GM21367 (cell line): ENCODE measurements at regions not wholly inside any gene's neighbourhood (a gene's known extent, or its start where the extent isn't known, plus 50 kb on each side); places are given as distances from the start of the nearest gene placed in this dataset.

Experiments used
- ATAC-seq: cut with Tn5 transposase; IDR thresholded peaks from one replicate; pipeline ENCODE4 v1.9.1; 2021; ENCODE audit not compliant: unreplicated experiment

GRCh38 chr10:130230036-130230435, 93.8 kb downstream of the GLRX3 start:
- no peak for ATAC-seq

GRCh38 chr10:130230611-130231010, 94.4 kb downstream of the GLRX3 start:
- ATAC-seq, result no peak

DNA sequence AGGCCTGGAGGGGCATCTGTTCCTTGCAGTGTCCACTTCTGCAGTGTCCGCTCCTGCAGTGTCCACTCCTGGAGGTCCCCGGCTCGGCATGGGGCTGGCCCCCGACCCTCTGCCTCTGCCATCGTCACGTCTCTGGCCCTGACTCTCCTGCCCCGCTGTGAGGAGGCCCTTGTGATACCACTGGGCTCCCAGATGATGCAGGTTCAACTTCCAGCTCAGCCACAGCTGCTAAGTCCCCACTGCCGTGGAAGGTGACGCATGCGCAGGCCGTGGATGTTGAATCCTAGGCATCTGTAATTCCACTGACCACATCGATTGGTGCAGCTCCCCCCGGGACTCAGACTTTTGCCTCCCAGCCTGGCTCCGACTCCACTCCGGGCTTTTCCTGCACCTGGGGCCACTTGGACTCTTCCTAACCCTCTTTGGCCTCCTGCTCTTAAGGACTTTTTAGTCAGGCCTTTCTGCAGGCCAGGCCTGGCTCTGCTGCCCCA, 95.1 kb downstream of the GLRX3 start:
- ATAC-seq, result no peak

- no peak for ATAC-seq
These were observed 96.2 kb downstream of the GLRX3 start for GRCh38 chr10:130232166-130233034.

DNA sequence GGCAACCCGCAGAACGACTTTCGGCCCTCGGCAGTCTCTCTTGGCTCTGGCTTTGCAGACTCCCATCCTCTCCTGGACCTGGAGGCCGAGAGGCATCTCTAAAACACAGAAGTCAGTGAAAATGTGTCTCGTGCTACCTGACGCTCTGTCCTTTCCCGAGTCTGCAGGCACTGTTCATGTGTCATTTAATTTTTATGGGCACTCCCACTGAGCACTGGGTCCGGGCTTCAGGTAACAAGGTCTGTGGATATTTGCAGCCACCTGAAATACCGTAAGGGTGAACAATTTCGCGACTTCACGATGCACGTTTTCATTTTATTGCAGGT, 96.8 kb downstream of the GLRX3 start:
- ATAC-seq, result no peak

GRCh38 chr10:130233426-130233825, 97.2 kb downstream of the GLRX3 start:
- no peak for ATAC-seq

DNA sequence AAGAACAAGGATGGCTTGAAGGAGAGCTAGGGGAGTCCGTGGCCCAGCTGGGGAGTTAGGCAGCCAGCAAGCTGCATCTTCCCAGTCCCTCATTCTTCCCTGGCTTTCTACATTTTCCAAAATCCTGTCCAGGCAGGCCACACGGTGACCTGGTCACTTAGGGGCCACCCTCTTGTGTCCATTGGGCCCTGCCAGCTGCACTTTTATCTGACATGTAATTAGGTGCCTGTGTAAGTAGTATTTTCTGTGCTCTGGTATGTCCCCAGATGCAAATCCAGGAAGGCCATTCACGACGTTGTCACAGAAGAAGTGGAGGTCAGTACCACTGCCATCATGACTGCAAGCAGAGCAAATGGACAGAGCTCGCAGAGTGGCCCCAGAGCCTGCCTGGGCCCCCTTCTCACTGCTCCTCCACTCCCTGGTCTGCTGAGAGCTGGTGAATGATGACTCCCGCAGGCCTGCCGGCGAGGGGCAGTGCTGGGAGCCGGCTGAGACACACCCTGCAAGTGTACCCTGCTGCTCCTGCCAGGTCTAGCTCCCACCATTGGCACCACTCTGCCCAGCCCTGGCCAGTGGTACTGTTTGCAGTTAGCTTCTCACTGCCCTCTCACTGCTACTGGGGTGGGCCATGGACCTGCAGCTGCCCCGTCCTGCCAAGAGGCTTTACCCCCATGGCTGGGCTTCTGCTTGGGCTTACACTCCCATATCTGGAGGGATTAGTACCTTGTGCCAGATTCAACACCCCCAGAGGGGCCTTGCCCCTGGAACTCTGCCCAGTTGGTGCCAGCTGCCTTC, 98.2 kb downstream of the GLRX3 start:
- no peak for ATAC-seq

DNA sequence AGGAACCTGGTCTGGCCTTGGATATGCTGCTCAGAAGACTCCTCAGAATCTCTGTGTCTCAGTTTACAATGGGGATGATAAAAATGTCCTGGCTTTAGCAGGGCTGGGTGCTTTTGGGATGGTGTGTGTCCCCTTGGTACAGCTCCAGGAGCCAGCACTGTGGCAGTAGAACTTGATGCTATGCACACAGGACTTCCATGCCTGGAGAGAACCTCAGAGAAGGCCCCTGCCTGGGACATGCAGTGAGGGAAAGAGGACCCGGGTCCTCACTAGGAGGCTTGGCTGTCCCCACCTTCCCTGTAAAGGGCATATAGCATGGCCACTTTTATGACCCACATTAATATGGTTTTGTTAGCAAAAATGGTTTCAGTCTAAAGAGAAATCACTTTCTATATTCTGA, 100.5 kb downstream of the GLRX3 start:
- ATAC-seq, result no peak

- ATAC-seq, result no peak
These were observed 104.2 kb downstream of the GLRX3 start for GRCh38 chr10:130240409-130240808.

- no peak for ATAC-seq
These were observed 106.3 kb downstream of the GLRX3 start for GRCh38 chr10:130242513-130242912.

DNA sequence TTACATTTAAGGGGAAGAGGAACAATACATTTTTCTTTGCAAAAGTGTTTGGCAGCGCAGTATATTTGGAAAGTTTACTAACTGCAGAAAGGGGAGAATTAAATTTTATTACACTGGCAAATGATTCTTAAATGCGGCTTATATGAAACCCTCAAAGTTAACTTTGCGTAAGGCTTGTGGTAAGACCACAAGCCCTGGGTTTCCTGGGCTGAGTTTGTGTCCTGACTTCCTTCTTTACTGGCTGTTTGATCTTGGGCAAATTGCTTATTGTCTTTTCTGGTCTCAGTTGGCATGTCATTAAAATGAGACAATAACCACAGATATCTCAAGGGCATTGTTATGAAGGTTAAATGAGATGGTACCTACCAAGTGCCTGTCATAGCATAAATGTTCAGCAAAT, 106.8 kb downstream of the GLRX3 start:
- no peak for ATAC-seq

DNA sequence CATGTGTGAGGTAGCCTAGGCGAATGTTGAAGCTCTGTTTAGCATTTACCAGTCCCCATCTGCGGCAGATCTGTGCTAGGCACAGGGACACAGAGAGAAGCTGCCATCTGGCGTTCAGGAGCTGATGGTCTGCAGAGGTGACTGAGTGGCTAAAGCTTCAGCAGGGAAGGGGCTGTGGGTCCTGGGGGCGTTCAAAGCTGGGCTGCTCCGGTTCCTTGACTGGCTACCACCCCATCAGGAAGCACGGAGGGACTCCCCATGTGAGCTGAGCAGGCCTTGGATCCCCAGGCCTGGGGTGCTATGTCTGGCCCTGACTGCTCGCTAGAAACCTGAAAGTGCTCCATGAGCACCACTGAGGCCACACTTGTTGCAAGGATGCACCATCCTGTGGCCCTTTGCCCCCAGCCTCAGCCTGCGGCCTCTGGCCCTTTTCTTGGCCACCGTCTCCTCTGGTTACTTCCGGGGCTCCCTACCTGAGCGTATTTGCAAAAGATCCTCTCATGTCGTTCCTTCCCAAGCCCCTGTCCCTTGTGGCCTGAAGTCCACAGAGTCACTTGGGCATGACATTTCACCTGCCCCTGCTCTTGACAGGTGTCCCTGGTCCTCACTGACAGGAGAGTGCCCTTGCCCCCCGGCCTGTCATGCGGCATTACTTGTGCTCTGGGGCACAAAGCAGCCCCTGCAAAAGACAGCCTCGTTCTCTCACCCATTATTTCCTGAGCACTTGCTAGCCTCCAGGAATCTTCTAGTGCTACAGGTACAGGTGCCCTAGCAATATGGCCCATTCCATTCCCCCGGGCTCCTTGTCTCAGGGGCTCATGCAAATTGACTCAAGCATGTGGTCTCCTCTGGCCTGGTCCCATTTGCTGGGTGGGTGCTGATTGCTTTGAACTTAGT, 108.1 kb downstream of the GLRX3 start:
- no peak for ATAC-seq

GRCh38 chr10:130244928-130245495, 108.8 kb downstream of the GLRX3 start:
- no peak for ATAC-seq

DNA sequence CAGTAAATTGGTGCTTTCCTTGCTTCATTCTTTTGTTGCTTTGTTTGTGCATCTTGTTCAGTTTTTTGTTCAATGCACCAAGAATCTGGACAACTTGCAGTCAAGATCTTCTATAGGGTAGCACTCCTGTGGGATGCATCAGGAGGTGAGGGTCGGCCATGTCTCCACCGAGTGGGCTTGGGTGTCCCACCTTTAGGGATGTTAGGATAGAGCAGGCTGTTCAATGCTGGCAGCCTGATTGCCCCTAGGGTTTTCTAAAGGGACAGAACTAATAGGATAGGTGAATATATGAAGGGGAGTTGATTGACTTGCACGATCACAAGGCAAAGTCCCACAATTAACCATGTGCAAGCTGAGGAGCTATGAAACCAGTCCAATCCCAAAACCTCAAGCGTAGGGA, 109.9 kb downstream of the GLRX3 start:
- ATAC-seq, result no peak

DNA sequence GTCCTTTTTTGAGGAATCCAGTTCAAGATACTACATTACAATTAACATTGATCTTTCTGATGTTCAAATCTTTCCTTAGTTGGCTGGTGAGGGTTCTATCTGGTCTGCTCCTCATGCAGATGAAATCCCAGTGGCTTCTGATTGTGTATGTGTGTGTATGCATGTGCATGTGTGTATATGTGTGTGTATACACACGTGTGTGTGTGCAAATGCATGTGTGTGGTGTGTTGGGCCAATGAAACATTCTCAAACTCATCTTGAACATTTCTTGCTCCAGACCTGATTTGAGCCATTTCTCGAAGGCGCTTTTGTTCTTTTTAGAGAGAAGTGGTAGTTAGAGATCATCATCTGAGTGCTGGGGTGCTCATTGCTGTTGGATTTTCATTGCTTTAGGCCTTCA, 113.9 kb downstream of the GLRX3 start:
- ATAC-seq, result no peak

DNA sequence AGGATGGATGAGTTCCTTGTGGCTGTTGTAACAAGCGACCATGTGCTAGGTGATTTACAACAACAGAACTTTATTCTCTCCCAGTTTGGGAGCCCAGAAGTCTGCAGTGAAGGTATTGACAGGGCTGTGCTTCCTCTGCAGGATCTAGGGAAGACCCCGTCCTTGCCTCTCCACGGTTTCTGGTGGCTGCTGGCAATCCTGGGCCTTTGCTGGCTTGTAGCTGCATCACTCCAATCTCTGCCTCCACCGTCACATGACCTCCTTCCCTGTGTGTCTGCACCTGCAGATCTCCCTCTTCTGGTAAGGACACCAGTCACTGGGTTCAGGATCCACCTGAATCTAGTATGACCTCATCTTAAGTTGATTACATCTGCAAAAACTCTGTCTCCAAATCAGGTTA, 115.6 kb downstream of the GLRX3 start:
- no peak for ATAC-seq

- ATAC-seq, result no peak
These were observed 118.1 kb downstream of the GLRX3 start for GRCh38 chr10:130254243-130254642.

DNA sequence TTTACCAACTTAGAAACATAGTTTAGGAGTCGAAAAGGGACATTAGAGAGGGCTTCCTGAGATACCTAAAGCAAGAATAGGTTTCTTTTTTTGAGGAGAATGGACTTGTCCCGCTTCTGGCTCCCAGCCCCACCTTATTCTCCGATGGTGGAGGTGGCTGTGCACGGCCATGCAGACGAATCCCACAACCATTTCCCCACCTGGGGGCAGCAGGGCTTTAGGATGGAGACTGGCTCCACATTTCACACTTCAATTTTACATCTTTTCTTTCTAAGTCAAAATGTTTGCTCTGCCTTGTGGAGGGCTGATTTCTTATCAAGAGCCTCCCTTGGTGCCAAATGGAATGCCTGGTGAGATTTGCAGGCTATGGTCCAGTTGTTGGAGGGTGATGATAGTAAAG, 118.5 kb downstream of the GLRX3 start:
- no peak for ATAC-seq

DNA sequence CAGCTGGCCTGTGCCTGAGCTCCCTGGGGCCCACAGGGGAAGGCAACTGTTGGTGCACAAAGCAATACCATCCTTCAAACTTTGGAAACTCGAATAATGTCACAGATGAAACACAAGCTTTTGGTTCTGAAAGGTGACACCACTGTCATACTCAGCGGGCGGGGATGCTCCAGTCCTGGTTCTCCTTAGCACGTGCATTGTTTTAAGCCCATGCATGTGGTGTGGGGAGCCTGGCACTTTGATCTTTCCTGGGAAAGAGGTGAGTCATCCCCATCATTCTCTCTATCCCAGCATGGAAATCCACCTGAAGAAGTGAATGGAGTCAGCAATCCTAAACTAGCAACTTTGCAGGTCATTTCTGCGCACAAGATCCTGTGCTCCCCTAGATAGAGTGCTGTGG, 119.6 kb downstream of the GLRX3 start:
- no peak for ATAC-seq

DNA sequence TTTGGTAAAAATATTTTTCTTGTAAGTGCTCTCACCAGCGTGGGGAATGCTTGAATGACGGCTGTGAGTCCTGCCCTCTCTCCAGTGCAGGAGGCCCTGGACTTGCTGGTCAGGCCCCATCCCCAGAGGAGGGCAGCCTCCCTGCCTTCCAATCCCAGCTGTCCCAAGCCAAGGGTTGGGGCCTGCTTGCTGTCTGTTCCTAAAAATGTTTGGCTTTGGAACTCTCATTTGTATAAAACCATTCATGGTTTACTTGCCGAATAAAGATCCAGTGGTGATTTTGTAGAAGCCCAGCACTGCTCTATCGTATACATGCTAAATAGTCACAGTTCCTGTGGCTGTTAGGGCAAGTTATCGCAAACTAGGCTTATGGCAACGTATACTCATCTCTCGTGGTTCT, 121.7 kb downstream of the GLRX3 start:
- no peak for ATAC-seq

DNA sequence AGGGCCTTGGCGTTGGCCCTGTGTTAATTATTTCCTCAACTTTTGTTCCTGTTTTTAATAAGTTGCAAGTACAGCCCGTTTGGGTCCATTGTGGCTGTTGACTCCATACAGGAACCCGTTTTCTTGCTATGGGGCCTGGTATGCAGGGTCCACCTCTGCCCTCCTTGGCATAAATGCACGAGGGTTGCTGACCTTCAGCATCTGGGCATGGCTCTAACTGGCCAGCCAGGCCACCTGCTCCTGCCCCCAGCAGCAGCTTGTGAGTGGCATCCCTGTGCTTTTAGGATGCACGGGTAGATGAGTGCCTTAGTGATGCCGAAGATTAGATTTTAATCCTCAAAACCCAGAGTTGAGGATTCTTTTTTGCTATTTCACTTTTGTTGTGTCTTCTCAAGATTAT, 123.2 kb downstream of the GLRX3 start:
- no peak for ATAC-seq
